ENCODE measurements at regions not wholly inside any gene's neighbourhood (a gene's known extent, or its start where the extent isn't known, plus 50 kb on each side); places are given as distances from the start of the nearest gene placed in this dataset.

- DNase-seq (ENCODE audit: low spot score): no peak
These were observed 184.6 kb upstream of the OSR1 start for GRCh38 chr2:19542796-19543662.

- no peak for DNase-seq (ENCODE audit: low spot score)
These were observed 183.5 kb upstream of the OSR1 start for GRCh38 chr2:19541884-19542283.

- no peak for DNase-seq (ENCODE audit: low spot score)
These were observed 182.5 kb upstream of the OSR1 start for GRCh38 chr2:19540739-19541525.

GRCh38 chr2:19538411-19538963 lies 180.1 kb upstream of the OSR1 start:
- no peak for DNase-seq (ENCODE audit: low spot score)

- DNase-seq (ENCODE audit: low spot score): no peak
These were observed 177.7 kb upstream of the OSR1 start for GRCh38 chr2:19536136-19536535.

- no peak for DNase-seq (ENCODE audit: low spot score)
These were observed 174.2 kb upstream of the OSR1 start for GRCh38 chr2:19532547-19533196.

GRCh38 chr2:19529677-19530076 lies 171.3 kb upstream of the OSR1 start:
- DNase-seq (ENCODE audit: low spot score): no peak

GRCh38 chr2:19527771-19528170 lies 169.3 kb upstream of the OSR1 start:
- no peak for DNase-seq (ENCODE audit: low spot score)

- DNase-seq (ENCODE audit: low spot score): no peak
These were observed 166.9 kb upstream of the OSR1 start for GRCh38 chr2:19525313-19525712.

- no peak for DNase-seq (ENCODE audit: low spot score)
These were observed 160.6 kb upstream of the OSR1 start for GRCh38 chr2:19519045-19519444.

GRCh38 chr2:19507137-19507536 lies 148.7 kb upstream of the OSR1 start:
- no peak for DNase-seq (ENCODE audit: low spot score)

GRCh38 chr2:19505199-19506136 lies 147.0 kb upstream of the OSR1 start:
- no peak for DNase-seq (ENCODE audit: low spot score)

GRCh38 chr2:19504400-19505198 lies 146.2 kb upstream of the OSR1 start:
- DNase-seq (ENCODE audit: low spot score): no peak

GRCh38 chr2:19503915-19504314 lies 145.5 kb upstream of the OSR1 start:
- no peak for DNase-seq (ENCODE audit: low spot score)

- no peak for DNase-seq (ENCODE audit: low spot score)
These were observed 145.0 kb upstream of the OSR1 start for GRCh38 chr2:19503406-19503805.

- no peak for DNase-seq (ENCODE audit: low spot score)
These were observed 141.7 kb upstream of the OSR1 start for GRCh38 chr2:19500126-19500525.

GRCh38 chr2:19496646-19497045 lies 138.2 kb upstream of the OSR1 start:
- no peak for DNase-seq (ENCODE audit: low spot score)

GRCh38 chr2:19494241-19494640 lies 135.8 kb upstream of the OSR1 start:
- DNase-seq (ENCODE audit: low spot score): no peak

GRCh38 chr2:19491796-19492195 lies 133.4 kb upstream of the OSR1 start:
- DNase-seq (ENCODE audit: low spot score): no peak

- DNase-seq (ENCODE audit: low spot score): no peak
These were observed 132.5 kb upstream of the OSR1 start for GRCh38 chr2:19490846-19491435.
